HL-60 (cell line): ENCODE measurements at regions not wholly inside any gene's neighbourhood (a gene's known extent, or its start where the extent isn't known, plus 50 kb on each side); places are given as distances from the start of the nearest gene placed in this dataset.
"Not testable (repeated sequence)": the region's sequence is repeated elsewhere in the genome, so short reads cannot be mapped to it uniquely, and the experiment has no call there.

Experiments
- DNase-seq, 2 experiments: peaks; one replicate each; pipeline ENCODE4 v3.0.0-alpha.2; 2010 to 2020; ENCODE audit warnings: low read depth in 1 of 2, low spot score in 1 of 2
- H3K27ac ChIP-seq: fragments of 250-450 bp; sonication (Bioruptor Pico); replicated peaks from 2 replicates; pipeline ENCODE4 v1.5.1; 2020; ENCODE audit warnings: mild to moderate bottlenecking, moderate library complexity
- H3K27me3 ChIP-seq: fragments of 250-450 bp; sonication (Bioruptor Pico); 2 replicates; pipeline ENCODE4 v1.5.1; 2021; ENCODE audit warnings: mild to moderate bottlenecking, moderate library complexity; ENCODE audit not compliant: insufficient read depth, poor library complexity, severe bottlenecking
- H3K4me3 ChIP-seq: replicated peaks from 2 replicates; pipeline ENCODE4 v1.5.1; 2011; ENCODE audit warnings: mild to moderate bottlenecking, control low read depth, low read length; ENCODE audit not compliant: insufficient read depth
- CTCF ChIP-seq: IDR thresholded peaks from one replicate; pipeline ENCODE4 v1.5.1; 2011; ENCODE audit warnings: low read length, control low read depth, inconsistent platforms; ENCODE audit not compliant: insufficient read depth
- GABPA ChIP-seq: IDR thresholded peaks from 2 replicates; pipeline ENCODE4 v1.6.1; 2012; ENCODE audit warnings: low read depth
- POLR2AphosphoS5 ChIP-seq: IDR thresholded peaks from 2 replicates; pipeline ENCODE4 v1.6.1; 2012; ENCODE audit warnings: low read depth
- REST ChIP-seq: IDR thresholded peaks from 2 replicates; pipeline ENCODE4 v1.6.1; 2012; ENCODE audit warnings: low read depth; ENCODE audit not compliant: insufficient replicate concordance
- SPI1 ChIP-seq: IDR thresholded peaks from 2 replicates; pipeline ENCODE4 v1.6.1; 2012; ENCODE audit warnings: low read depth, mild to moderate bottlenecking, borderline replicate concordance

- no peak for DNase-seq
- Histone ChIP-seq H3K27me3 (no peaks in the 10 kb centered on the region), H3K27ac (no peak overlapping the region), H3K4me3 (no peak overlapping the region)
- TF ChIP-seq CTCF: no peak
- TF ChIP-seq REST: no peak
- TF ChIP-seq SPI1: no peak
- TF ChIP-seq POLR2AphosphoS5: no peak
- TF ChIP-seq GABPA: no peak
Observed at GRCh38 chr13:99681695-99682094, 180.4 kb downstream of the TM9SF2 start.

GRCh38 chr13:99677116-99677951, 176.1 kb downstream of the TM9SF2 start:
- no peak overlapping the region for H3K4me3 ChIP-seq
- H3K27me3 ChIP-seq: no peaks in the 10 kb centered on the region
- no peak for DNase-seq
- TF ChIP-seq SPI1: no peak
- TF ChIP-seq POLR2AphosphoS5: no peak
- no peak overlapping the region for H3K27ac ChIP-seq

GRCh38 chr13:99671746-99672145, 170.5 kb downstream of the TM9SF2 start:
- no peak overlapping the region for H3K4me3 ChIP-seq
- no peak overlapping the region for H3K27ac ChIP-seq
- DNase-seq: no peak
- no peaks in the 10 kb centered on the region for H3K27me3 ChIP-seq
- TF ChIP-seq POLR2AphosphoS5: no peak
- TF ChIP-seq GABPA: no peak
- no peak for TF ChIP-seq REST
- no peak for TF ChIP-seq SPI1
- TF ChIP-seq CTCF: no peak

GRCh38 chr13:99669096-99669495, 167.8 kb downstream of the TM9SF2 start:
- H3K27ac ChIP-seq, H3K27me3 ChIP-seq, DNase-seq, H3K4me3 ChIP-seq: not testable (repeated sequence)
